Choroid plexus epithelial cell (primary cell): ENCODE measurements at regions not wholly inside any gene's neighbourhood (a gene's known extent, or its start where the extent isn't known, plus 50 kb on each side); places are given as distances from the start of the nearest gene placed in this dataset.

Experiments used
- DNase-seq: peaks from one replicate; pipeline ENCODE4 v3.0.0-alpha.2; 2010; ENCODE audit warnings: low read depth
- H3K4me3 ChIP-seq: 2 replicates; pipeline ENCODE4 v1.5.1; 2011; ENCODE audit warnings: low read depth, mild to moderate bottlenecking, control low read depth, low read length, moderate library complexity
- TF ChIP-seq, protein P1 (sequence below): conservative IDR thresholded peaks from 2 replicates; pipeline ENCODE4 v1.5.1; 2011; ENCODE audit warnings: low read depth, mild to moderate bottlenecking, control low read depth, inconsistent platforms, low read length, moderate library complexity

DNA sequence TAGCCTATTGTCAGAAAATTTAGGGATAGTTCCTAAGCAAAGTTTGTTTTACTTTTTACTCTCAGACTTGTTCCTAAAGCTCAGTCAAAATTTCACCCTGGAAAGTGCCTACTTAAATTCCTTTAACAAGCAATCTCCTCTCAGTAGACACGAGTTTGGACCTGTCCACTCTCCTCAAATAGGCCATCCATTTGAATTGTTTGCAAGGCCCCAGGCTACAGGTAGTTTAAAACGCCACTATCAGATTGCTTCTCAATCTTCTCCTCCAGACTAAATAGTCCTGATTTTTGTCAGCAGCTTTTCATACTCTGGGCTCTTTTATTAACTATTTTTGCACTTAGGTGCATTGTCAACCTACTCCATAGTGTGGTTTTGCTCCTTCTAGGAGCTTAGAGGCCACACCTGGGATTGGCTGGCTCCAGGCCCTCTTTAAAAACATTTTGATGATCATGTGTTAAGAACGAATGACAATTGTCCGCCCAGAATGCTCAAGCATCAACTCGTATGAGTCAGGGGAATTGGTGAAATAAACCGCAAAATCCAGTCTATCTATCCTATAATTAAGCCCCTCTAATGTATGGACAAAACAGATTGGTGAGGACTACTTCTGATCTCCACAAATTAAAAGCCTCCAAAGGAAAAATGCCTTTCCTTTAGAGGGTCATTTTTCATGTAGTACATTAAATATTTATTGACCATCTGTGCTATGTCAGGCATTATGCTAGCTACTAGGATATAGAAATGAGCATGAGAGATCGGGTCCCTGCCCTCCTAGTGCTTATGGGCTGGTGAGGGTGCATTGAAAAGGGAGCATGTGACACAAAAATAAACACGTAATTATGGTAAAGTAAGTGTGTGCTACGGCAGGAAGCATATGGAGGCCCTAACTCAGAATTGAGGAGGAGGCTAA, 333.8 kb upstream of the TNP1 start:
- DNase-seq: no peak
- TF ChIP-seq, protein P1, sequence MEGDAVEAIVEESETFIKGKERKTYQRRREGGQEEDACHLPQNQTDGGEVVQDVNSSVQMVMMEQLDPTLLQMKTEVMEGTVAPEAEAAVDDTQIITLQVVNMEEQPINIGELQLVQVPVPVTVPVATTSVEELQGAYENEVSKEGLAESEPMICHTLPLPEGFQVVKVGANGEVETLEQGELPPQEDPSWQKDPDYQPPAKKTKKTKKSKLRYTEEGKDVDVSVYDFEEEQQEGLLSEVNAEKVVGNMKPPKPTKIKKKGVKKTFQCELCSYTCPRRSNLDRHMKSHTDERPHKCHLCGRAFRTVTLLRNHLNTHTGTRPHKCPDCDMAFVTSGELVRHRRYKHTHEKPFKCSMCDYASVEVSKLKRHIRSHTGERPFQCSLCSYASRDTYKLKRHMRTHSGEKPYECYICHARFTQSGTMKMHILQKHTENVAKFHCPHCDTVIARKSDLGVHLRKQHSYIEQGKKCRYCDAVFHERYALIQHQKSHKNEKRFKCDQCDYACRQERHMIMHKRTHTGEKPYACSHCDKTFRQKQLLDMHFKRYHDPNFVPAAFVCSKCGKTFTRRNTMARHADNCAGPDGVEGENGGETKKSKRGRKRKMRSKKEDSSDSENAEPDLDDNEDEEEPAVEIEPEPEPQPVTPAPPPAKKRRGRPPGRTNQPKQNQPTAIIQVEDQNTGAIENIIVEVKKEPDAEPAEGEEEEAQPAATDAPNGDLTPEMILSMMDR: no peak
- H3K4me3 ChIP-seq: no peak overlapping the region

DNA sequence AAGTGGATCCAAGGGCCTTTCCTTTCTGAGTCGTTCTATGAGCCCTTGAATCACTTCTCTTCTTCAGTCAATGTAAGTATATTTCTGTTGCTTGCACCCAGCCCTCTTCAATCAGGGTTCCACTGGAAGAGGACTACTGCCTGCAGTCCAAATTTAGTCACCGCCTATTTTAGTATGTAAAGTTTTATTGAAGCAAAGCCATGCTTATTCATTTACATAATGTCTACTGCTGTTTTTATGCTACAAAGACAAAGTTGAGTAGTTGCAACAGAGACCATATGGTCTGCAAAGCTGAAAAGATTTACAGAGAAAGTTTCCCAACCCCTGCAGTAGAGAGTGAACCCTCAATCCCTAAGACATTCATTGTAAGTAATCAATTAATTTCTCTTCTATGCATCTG, 332.5 kb upstream of the TNP1 start:
- no peak for DNase-seq
- TF ChIP-seq, protein P1: no peak
- no peak overlapping the region for H3K4me3 ChIP-seq

DNA sequence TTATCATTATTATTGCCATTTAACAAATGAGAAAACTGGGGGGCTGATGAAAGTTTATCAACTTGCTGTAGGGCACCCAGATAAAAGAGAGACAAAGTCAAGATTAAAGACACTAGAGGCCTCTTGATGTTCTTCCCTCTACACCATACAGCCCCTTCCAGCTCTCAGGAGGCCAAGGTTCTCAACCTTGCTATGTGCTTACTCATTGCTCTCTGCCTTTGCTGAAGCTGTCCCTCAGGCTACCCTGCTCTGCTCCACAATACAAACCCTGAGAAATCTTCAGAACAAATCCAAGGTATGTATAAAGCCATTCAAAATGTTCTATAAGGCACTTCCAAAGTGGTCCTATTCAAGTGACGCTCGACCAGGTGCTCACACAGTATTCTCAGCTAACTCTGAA, 329.9 kb upstream of the TNP1 start:
- TF ChIP-seq, protein P1: no peak
- no peak for DNase-seq
- H3K4me3 ChIP-seq: no peak overlapping the region

DNA sequence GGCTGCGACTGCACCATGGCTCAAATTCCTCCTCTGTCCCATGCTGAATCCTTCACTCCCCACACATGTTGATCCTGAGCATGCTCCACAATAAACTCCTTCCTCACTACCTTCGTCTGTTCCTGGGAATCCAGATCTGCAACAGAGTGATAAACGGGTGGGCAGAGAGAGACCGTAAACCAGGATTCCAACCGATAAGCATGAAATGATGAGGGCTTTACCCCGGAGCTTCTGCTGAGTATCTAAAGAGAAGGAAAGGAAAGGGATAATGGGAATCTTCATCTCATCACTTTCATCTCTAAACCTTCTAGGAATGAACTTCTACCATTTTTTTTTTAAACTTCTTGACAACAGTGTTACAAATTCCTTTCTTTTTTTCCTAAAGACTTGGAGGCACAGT, 329.3 kb upstream of the TNP1 start:
- no peak for DNase-seq
- TF ChIP-seq, protein P1: no peak
- no peak overlapping the region for H3K4me3 ChIP-seq

DNA sequence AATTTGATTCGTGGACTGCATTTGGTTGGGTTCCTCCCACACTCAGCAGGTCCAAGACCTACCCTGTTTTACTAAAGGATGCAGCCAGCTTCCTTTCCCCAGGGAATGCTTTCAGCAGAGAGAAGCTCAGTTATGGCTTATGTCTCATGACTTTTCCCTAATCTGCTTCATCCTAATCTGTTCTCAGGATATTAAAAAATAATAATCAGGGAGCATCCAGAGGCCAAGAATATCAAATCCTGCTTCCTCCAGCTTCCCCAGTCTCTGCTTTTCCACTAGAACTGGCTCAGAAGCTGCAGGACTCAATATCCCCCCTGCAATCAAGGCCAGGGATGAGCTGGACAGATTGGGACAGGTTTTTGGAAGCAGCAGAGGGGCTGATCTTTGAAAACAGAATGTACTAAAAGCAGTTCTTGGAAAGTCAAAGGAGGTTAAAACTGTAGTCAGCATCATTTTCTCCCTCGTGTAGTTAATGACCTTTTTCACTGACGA, 326.9 kb upstream of the TNP1 start:
- TF ChIP-seq, protein P1: no peak
- no peak overlapping the region for H3K4me3 ChIP-seq
- DNase-seq: no peak

DNA sequence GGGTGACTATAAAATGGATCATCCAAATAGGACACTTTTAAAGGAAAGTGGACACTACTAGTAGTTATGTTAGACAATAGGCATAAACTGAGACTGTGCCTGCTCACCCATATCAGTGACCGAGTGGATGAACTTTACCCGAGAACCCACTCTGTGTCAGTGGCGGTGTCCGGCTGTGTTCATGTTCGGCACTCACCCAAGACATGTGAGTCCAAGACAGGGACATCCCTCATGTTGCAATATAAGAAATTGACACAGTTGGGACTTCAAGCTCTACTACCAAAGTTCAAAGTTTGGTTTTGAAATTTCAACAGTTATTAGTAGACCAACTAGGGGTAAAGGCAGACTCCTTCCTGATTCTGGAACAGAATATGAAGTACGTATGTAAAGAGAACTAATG, 326.3 kb upstream of the TNP1 start:
- no peak for DNase-seq
- no peak overlapping the region for H3K4me3 ChIP-seq
- TF ChIP-seq, protein P1: no peak

DNA sequence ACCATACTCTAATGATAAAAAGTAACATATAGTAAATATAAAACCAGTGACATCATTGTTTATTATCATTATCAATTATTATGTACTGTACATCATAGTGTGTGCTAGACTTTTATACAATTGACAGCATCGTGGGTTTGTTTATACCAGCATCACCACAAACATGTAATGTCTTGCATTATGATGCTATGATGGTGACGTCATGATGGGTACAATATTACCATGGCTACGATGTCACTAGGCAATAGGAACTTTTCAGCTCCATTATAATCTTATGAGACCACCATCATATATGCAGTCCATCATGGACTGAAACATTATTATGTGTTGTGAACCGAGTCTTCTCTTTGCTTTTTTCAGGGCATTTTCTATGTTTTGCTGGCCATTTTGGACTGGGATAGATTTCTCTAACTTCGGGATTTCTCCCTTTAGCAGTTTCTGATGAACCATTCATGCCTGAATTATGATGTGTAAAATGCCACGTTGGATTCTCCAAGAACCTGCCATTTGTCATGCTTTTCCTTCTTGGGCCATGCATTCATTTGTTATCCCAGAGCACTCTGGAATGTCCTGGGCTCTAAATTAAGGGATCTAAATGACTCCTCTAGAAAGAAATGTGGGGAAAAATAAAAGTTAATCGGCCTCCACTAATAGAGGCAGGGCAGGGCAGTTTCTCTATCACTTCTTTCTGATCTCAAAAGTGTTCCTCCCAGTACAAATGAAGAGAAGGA, 325.6 kb upstream of the TNP1 start:
- no peak overlapping the region for H3K4me3 ChIP-seq
- TF ChIP-seq, protein P1: no peak
- DNase-seq: no peak
